ENCODE measurements at regions not wholly inside any gene's neighbourhood (a gene's known extent, or its start where the extent isn't known, plus 50 kb on each side); places are given as distances from the start of the nearest gene placed in this dataset.

DNA sequence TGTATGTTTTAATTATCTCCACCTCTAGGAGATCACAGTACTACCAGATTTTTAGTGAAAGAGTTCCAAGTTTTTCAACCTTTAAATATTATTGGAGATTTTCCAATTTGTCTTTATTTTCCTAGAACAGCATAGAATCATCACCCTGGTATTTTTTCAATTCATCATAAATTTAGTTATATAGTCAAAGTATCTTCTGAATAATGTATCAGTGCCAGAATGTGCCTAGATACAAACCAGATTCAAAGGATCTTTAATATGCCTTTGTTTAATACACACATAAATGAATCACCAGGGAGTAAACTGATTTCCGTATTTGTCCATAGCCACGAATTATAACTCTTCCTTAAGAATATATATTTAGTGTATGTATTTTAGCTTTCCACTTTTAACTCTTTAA, 1373.1 kb downstream of the STIM2 start:
- no peak for DNase-seq
- Histone ChIP-seq H3K9ac (no peak overlapping the region), H3K4me1 (ENCODE audit: control insufficient read depth in 1 of 2, insufficient read depth in 2 of 2, low read depth in 1 of 2, low read length in 1 of 2) (peaks cover 0 to 12% of the 10 kb centered on the region in 2 experiments; a peak in 1 of 4 replicates), H4K20me1 (ENCODE audit: insufficient read depth) (no peaks in the 10 kb centered on the region), H3K9me2 (no peaks in the 10 kb centered on the region), H3K27ac (ENCODE audit: low read depth in 2 of 2, low read length in 1 of 2) (peak overlapping the region in 1 of 2 experiments; percentile 23; a peak in 1 of 4 replicates), H3K4me2 (no peak overlapping the region), H2AFZ (ENCODE audit: low read depth) (peak overlapping the region; percentile 7; the same call in 1 of the 2 replicates), H3K79me2 (ENCODE audit: insufficient read depth) (no peaks in the 10 kb centered on the region), H3F3A (replicated peaks; ENCODE audit: insufficient read depth) (no peaks in the 10 kb centered on the region), H3K27me3 (ENCODE audit: insufficient read depth) (no peaks in the 10 kb centered on the region), H3K4me3 (ENCODE audit: low read depth in 2 of 2, low read length in 1 of 2) (no peak overlapping the region), H3K9me3 (no peaks in the 10 kb centered on the region), H3K36me3 (replicated peaks in 1 of 2; ENCODE audit: control insufficient read depth in 1 of 2, insufficient read depth in 2 of 2, low read length in 1 of 2) (no peaks in the 10 kb centered on the region)
- CTCF ChIA-PET = no interaction called here
- WGBS (ENCODE audit: low lambda C conversion rate) = 20% methylated on average over 2 of the region's 2 CpGs
- TF ChIP-seq, protein P1, sequence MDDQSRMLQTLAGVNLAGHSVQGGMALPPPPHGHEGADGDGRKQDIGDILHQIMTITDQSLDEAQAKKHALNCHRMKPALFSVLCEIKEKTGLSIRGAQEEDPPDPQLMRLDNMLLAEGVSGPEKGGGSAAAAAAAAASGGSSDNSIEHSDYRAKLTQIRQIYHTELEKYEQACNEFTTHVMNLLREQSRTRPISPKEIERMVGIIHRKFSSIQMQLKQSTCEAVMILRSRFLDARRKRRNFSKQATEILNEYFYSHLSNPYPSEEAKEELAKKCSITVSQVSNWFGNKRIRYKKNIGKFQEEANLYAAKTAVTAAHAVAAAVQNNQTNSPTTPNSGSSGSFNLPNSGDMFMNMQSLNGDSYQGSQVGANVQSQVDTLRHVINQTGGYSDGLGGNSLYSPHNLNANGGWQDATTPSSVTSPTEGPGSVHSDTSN (IDR thresholded peaks at IDR 0.05) = peak; percentile 33; the same call in 1 of the 2 replicates
- TF ChIP-seq TCF12 (IDR thresholded peaks at IDR 0.05) (peak; percentile 75), NFIC (IDR thresholded peaks at IDR 0.05; ENCODE audit: borderline replicate concordance) (peak; percentile 17; the same call in 1 of the 2 replicates), NRF1 (IDR thresholded peaks at IDR 0.05; ENCODE audit: low read depth, low read length) (no peak)
- POLR2A ChIA-PET = no interaction called here

DNA sequence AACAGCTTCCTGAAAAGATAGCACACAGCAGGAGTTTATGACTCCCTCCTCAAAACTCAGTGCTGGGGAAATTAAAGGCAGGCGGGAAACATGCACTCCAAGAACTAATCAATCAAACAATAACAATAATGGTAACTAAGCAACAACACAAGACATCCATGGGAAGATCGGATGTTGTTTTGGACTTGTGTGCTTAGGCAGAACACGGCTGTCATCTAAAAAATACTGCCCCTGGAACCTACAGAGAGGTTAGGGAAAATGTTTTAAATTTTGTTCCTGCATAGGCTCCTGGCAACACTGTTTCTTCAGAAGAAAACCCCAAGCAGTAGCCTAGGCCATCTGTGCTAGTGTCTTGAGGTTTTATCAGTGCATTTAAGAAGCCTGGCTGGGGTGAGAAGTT, 1378.2 kb downstream of the STIM2 start:
- CTCF ChIA-PET = no interaction called here

DNA sequence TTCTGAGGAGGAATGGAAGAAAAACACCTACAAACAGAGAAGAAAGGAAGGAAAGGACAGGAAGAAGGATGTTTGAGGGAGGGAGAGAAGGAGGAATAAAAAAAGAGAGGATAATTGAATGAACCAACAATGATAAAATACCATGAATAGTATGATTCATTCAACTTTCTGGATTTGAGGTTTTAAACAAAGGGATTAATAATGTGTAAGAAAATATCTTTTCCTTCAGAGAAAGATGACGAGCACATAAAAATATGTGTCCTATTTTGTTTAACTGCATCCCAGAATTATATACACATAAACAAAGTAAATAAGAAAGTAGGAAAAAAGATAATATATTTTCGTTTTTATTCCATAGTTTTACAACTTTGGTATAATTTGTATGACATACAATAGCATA, 1380.4 kb downstream of the STIM2 start:
- no peak for DNase-seq
- no peaks in the 10 kb centered on the region for H4K20me1 ChIP-seq (ENCODE audit: insufficient read depth)
- H3K27ac ChIP-seq (ENCODE audit: low read depth in 2 of 2, low read length in 1 of 2) = peak overlapping the region in 1 of 2 experiments; percentile 28; a peak in 2 of 4 replicates
- H3F3A ChIP-seq (replicated peaks; ENCODE audit: insufficient read depth) = no peaks in the 10 kb centered on the region
- H3K9me3 ChIP-seq = no peaks in the 10 kb centered on the region
- no peak overlapping the region for H2AFZ ChIP-seq (ENCODE audit: low read depth)
- peaks cover 0 to 11% of the 10 kb centered on the region in 2 experiments; a peak in 1 of 4 replicates for H3K4me1 ChIP-seq (ENCODE audit: control insufficient read depth in 1 of 2, insufficient read depth in 2 of 2, low read depth in 1 of 2, low read length in 1 of 2)
- ChIA-PET CTCF (no interaction called here), POLR2A (no interaction called here)
- H3K4me2 ChIP-seq = 0 out of 2 replicates have a peak overlapping the region, but pooled peaks have one; percentile 3
- no peaks in the 10 kb centered on the region for H3K9me2 ChIP-seq
- no peak overlapping the region for H3K4me3 ChIP-seq (ENCODE audit: low read depth in 2 of 2, low read length in 1 of 2)
- no peaks in the 10 kb centered on the region for H3K79me2 ChIP-seq (ENCODE audit: insufficient read depth)
- TF ChIP-seq TCF12 (IDR thresholded peaks at IDR 0.05) = peak; percentile 19; the same call in 1 of the 2 replicates
- TF ChIP-seq JUND (IDR thresholded peaks at IDR 0.05) = peak; percentile 12; the same call in 1 of the 2 replicates
- TF ChIP-seq FOSL2 (IDR thresholded peaks at IDR 0.05; ENCODE audit: borderline replicate concordance, low read depth) = peak; percentile 24; the same call in 1 of the 2 replicates
- no peak for TF ChIP-seq FOXM1 (IDR thresholded peaks at IDR 0.05; ENCODE audit: low read depth)
- no peaks in the 10 kb centered on the region for H3K27me3 ChIP-seq (ENCODE audit: insufficient read depth)
- H3K9ac ChIP-seq = no peak overlapping the region
- H3K36me3 ChIP-seq (replicated peaks in 1 of 2; ENCODE audit: control insufficient read depth in 1 of 2, insufficient read depth in 2 of 2, low read length in 1 of 2) = no peaks in the 10 kb centered on the region
- 19% methylated on average over 2 of the region's 2 CpGs for WGBS (ENCODE audit: low lambda C conversion rate)

More for the DNA sequence above, 1378.2 kb downstream of the STIM2 start:
- WGBS (ENCODE audit: low lambda C conversion rate) = 80% methylated on average over 3 of the region's 3 CpGs
- DNase-seq = no peak
- Histone ChIP-seq H3K27ac (ENCODE audit: low read depth in 2 of 2, low read length in 1 of 2) (no peak overlapping the region), H2AFZ (ENCODE audit: low read depth) (peak overlapping the region; percentile 16; the same call in 1 of the 2 replicates), H3K9me2 (no peaks in the 10 kb centered on the region), H4K20me1 (ENCODE audit: insufficient read depth) (no peaks in the 10 kb centered on the region), H3F3A (replicated peaks; ENCODE audit: insufficient read depth) (no peaks in the 10 kb centered on the region), H3K9me3 (no peaks in the 10 kb centered on the region), H3K4me3 (ENCODE audit: low read depth in 2 of 2, low read length in 1 of 2) (no peak overlapping the region), H3K9ac (no peak overlapping the region), H3K27me3 (ENCODE audit: insufficient read depth) (no peaks in the 10 kb centered on the region), H3K4me2 (no peak overlapping the region), H3K79me2 (ENCODE audit: insufficient read depth) (no peaks in the 10 kb centered on the region), H3K4me1 (ENCODE audit: control insufficient read depth in 1 of 2, insufficient read depth in 2 of 2, low read depth in 1 of 2, low read length in 1 of 2) (peaks cover 0 to 17% of the 10 kb centered on the region in 2 experiments; a peak in 1 of 4 replicates), H3K36me3 (replicated peaks in 1 of 2; ENCODE audit: control insufficient read depth in 1 of 2, insufficient read depth in 2 of 2, low read length in 1 of 2) (no peaks in the 10 kb centered on the region)
- POLR2A ChIA-PET = no interaction called here
- TF ChIP-seq EZH2phosphoT487 (IDR thresholded peaks at IDR 0.05; ENCODE audit: borderline replicate concordance, low read depth) (no peak), MXI1 (IDR thresholded peaks at IDR 0.05; ENCODE audit: low read depth, low read length) (no peak), SMC3 (IDR thresholded peaks at IDR 0.05; ENCODE audit: low read depth, low read length) (no peak), EP300 (IDR thresholded peaks at IDR 0.05; ENCODE audit: borderline replicate concordance in 1 of 2, low read depth in 1 of 2, low read length in 1 of 2) (no peak), RXRA (IDR thresholded peaks at IDR 0.05; ENCODE audit: borderline replicate concordance, low read depth) (no peak)
- TF ChIP-seq, protein P2, sequence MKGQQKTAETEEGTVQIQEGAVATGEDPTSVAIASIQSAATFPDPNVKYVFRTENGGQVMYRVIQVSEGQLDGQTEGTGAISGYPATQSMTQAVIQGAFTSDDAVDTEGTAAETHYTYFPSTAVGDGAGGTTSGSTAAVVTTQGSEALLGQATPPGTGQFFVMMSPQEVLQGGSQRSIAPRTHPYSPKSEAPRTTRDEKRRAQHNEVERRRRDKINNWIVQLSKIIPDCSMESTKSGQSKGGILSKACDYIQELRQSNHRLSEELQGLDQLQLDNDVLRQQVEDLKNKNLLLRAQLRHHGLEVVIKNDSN (IDR thresholded peaks at IDR 0.05; ENCODE audit: borderline replicate concordance, low read depth) = no peak

All from SK-N-SH (cell line).